Choroid plexus epithelial cell (primary cell): ENCODE measurements at regions not wholly inside any gene's neighbourhood (a gene's known extent, or its start where the extent isn't known, plus 50 kb on each side); places are given as distances from the start of the nearest gene placed in this dataset.

ENCODE experiments used
- DNase-seq: peaks from one replicate; pipeline ENCODE4 v3.0.0-alpha.2; 2010; ENCODE audit warnings: low read depth
- H3K4me3 ChIP-seq: 2 replicates; pipeline ENCODE4 v1.5.1; 2011; ENCODE audit warnings: low read depth, mild to moderate bottlenecking, control low read depth, low read length, moderate library complexity
- TF ChIP-seq, protein P1 (sequence below): conservative IDR thresholded peaks from 2 replicates; pipeline ENCODE4 v1.5.1; 2011; ENCODE audit warnings: low read depth, mild to moderate bottlenecking, control low read depth, inconsistent platforms, low read length, moderate library complexity

- no peak for DNase-seq
- H3K4me3 ChIP-seq: no peak overlapping the region
- TF ChIP-seq, protein P1, sequence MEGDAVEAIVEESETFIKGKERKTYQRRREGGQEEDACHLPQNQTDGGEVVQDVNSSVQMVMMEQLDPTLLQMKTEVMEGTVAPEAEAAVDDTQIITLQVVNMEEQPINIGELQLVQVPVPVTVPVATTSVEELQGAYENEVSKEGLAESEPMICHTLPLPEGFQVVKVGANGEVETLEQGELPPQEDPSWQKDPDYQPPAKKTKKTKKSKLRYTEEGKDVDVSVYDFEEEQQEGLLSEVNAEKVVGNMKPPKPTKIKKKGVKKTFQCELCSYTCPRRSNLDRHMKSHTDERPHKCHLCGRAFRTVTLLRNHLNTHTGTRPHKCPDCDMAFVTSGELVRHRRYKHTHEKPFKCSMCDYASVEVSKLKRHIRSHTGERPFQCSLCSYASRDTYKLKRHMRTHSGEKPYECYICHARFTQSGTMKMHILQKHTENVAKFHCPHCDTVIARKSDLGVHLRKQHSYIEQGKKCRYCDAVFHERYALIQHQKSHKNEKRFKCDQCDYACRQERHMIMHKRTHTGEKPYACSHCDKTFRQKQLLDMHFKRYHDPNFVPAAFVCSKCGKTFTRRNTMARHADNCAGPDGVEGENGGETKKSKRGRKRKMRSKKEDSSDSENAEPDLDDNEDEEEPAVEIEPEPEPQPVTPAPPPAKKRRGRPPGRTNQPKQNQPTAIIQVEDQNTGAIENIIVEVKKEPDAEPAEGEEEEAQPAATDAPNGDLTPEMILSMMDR: no peak
Observed at GRCh38 chr11:26790738-26791137, 68.9 kb upstream of the SLC5A12 start.

DNA sequence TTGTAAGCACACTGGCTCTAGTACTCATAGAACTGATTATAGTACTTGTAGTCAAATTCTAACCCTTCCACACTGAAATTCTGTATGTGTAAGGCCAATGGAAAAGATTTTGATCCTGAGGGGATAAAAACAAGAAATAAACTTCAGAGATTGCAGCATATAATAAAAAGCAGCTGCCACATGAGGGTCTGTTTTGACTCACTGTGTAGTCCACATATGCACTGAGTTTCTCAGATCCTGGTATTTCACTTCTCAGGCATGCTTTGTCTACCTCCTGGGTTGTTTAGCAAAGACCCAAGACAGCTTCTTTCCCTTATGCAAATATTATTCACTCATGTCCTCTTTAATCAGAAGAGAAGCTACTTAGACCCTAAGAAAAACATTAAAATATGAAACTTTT, 71.1 kb upstream of the SLC5A12 start:
- peak; percentile 15 for DNase-seq
- TF ChIP-seq, protein P1: no peak
- H3K4me3 ChIP-seq: no peak overlapping the region

DNA sequence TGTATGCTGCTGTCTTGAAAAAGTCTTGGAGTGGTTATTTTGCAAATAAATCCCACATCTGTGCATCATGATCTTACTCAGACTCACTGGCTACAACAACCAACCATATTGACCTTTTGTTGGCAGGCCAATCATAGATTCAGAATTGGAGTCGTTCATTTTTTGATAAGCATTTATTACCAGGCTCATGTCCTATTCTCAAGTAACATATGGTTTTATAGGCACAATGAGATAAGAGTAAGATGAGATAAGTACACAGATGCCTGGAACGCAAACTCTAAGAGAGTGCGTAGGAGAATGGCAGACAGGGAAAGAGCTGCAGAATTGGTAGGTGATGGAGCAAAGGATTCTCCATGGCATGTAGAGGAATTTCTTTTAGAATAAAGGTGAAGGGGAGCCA, 71.6 kb upstream of the SLC5A12 start:
- no peak overlapping the region for H3K4me3 ChIP-seq
- TF ChIP-seq, protein P1: no peak
- no peak for DNase-seq

DNA sequence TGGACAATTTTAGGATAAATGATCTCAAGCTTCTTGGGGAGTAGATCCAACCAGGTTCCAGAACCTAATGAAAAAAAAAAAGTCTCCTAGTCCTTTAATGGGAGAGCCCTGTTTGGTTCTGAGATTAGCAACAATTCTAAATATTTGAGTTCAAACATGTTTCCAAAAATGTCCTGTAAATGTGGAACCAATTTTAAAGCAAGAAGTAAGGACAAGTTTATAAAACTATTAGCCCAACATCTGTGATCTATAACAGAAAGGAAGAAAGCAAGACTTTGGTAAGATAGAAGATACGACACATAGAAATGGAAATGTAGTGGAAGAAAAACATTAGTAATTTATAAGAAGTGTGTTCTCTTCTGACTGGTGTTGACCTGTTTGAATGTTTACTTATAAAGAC, 79.7 kb upstream of the SLC5A12 start:
- DNase-seq: no peak
- TF ChIP-seq, protein P1: no peak
- no peak overlapping the region for H3K4me3 ChIP-seq

DNA sequence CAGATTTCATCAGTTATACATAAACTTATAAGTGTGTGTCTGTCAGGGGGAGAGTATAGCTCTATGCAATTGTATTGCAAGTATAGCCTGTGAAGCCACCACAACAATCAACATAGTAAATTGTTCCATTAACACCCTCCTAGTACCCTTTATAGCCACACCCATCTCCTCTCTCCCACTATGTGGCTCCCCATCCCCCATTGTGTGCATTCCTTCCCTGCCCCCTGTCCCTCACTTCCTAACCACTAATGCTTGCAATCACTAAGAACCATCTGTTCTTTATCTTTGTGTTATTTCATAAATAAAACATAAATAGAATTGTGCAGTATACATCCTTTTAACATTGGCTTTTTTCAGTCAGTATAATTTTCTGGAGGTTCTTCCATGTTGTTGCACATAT, 83.1 kb upstream of the SLC5A12 start:
- TF ChIP-seq, protein P1: no peak
- peak; percentile 53 for DNase-seq
- H3K4me3 ChIP-seq: no peak overlapping the region

DNA sequence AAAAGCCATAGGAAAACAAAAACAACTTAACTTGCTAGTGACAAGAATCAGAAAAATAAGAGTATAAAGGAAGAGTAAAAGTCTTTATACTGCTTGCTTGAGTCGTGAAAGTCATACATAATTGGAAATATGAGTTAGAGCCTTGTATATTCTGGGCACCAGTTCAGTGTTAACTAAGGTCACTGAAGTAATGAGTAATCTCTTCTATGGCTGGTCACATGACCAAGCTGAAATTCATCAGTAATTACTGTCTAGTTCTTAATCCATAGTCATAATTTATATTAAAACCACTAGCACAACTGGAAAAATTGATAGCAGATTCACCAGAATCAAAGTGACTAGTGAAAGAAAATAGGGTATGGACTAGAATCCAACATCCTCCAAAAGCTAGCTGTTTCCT, 84.4 kb upstream of the SLC5A12 start:
- peak; percentile 39 for DNase-seq
- no peak overlapping the region for H3K4me3 ChIP-seq
- TF ChIP-seq, protein P1: no peak

- TF ChIP-seq, protein P1: no peak
- no peak overlapping the region for H3K4me3 ChIP-seq
- DNase-seq: peak; percentile 93
Observed at GRCh38 chr11:26820739-26821138, 98.9 kb upstream of the SLC5A12 start.
